Uterus (tissue), 2 donors: ENCODE measurements at regions not wholly inside any gene's neighbourhood (a gene's known extent, or its start where the extent isn't known, plus 50 kb on each side); places are given as distances from the start of the nearest gene placed in this dataset.

Experiments
- CTCF ChIP-seq, 4 experiments: fragments of 200-600 bp in 2 of 4; fragments of 450-650 bp in 2 of 4; sonication (generic) in 2 of 4; IDR thresholded peaks; one replicate each; pipeline ENCODE4 v1.5.1; 2016 to 2019; ENCODE audit warnings: antibody characterized with exemption in 4 of 4, mild to moderate bottlenecking in 2 of 4, moderate library complexity in 1 of 4
- POLR2A ChIP-seq, 2 donors: fragments of 450-650 bp; IDR thresholded peaks; one replicate each; pipeline ENCODE4 v1.6.1; 2016; ENCODE audit warnings: antibody characterized with exemption in 2 of 2, mild to moderate bottlenecking in 1 of 2, moderate library complexity in 1 of 2

GRCh38 chr2:137824501-137824900 lies 139.8 kb upstream of the HNMT start:
- TF ChIP-seq POLR2A (IDR thresholded peaks at IDR 0.05) (no peak), CTCF (IDR thresholded peaks at IDR 0.05) (no peak)
